HG03196 (cell line): ENCODE measurements at regions not wholly inside any gene's neighbourhood (a gene's known extent, or its start where the extent isn't known, plus 50 kb on each side); places are given as distances from the start of the nearest gene placed in this dataset.

Source experiments
- ATAC-seq: cut with Tn5 transposase; IDR thresholded peaks from one replicate; pipeline ENCODE4 v1.9.1; 2021; ENCODE audit not compliant: unreplicated experiment

- ATAC-seq: no peak
These were observed 295.5 kb downstream of the CDH11 start for GRCh38 chr16:64826374-64826773.

- no peak for ATAC-seq
These were observed 298.3 kb downstream of the CDH11 start for GRCh38 chr16:64823481-64824075.

- no peak for ATAC-seq
These were observed 311.8 kb downstream of the CDH11 start for GRCh38 chr16:64809876-64810629.

- ATAC-seq: no peak
These were observed 313.4 kb downstream of the CDH11 start for GRCh38 chr16:64808474-64808873.

- no peak for ATAC-seq
These were observed 330.1 kb downstream of the CDH11 start for GRCh38 chr16:64791756-64792155.

- ATAC-seq: no peak
These were observed 337.2 kb downstream of the CDH11 start for GRCh38 chr16:64784635-64785034.

- ATAC-seq: no peak
These were observed 339.4 kb downstream of the CDH11 start for GRCh38 chr16:64782484-64782883.

- ATAC-seq: no peak
These were observed 341.4 kb downstream of the CDH11 start for GRCh38 chr16:64780445-64780844.

GRCh38 chr16:64778777-64779176, 343.1 kb downstream of the CDH11 start:
- ATAC-seq: no peak

- ATAC-seq: no peak
These were observed 348.2 kb downstream of the CDH11 start for GRCh38 chr16:64773638-64774037.

GRCh38 chr16:64773184-64773583, 348.7 kb downstream of the CDH11 start:
- ATAC-seq: no peak

GRCh38 chr16:64771273-64771672, 350.6 kb downstream of the CDH11 start:
- no peak for ATAC-seq

- ATAC-seq: no peak
These were observed 359.7 kb downstream of the CDH11 start for GRCh38 chr16:64762211-64762610.

- ATAC-seq: no peak
These were observed 367.6 kb downstream of the CDH11 start for GRCh38 chr16:64754279-64754678.

GRCh38 chr16:64751906-64752305, 370.0 kb downstream of the CDH11 start:
- ATAC-seq: no peak

- ATAC-seq: no peak
These were observed 372.5 kb downstream of the CDH11 start for GRCh38 chr16:64749346-64749745.

GRCh38 chr16:64745258-64745930, 376.5 kb downstream of the CDH11 start:
- ATAC-seq: no peak

- no peak for ATAC-seq
These were observed 379.2 kb downstream of the CDH11 start for GRCh38 chr16:64742455-64743223.

- no peak for ATAC-seq
These were observed 381.6 kb downstream of the CDH11 start for GRCh38 chr16:64740261-64740660.

GRCh38 chr16:64738321-64738960, 383.4 kb downstream of the CDH11 start:
- no peak for ATAC-seq

- no peak for ATAC-seq
These were observed 385.0 kb downstream of the CDH11 start for GRCh38 chr16:64736857-64737256.
